SKM-1 (cell line): ENCODE measurements at regions not wholly inside any gene's neighbourhood (a gene's known extent, or its start where the extent isn't known, plus 50 kb on each side); places are given as distances from the start of the nearest gene placed in this dataset.

Experiments
- DNase-seq: peaks from one replicate; lab custom pipeline; 2025; ENCODE audit not compliant: unreplicated experiment; lab: John Stamatoyannopoulos, UW

DNA sequence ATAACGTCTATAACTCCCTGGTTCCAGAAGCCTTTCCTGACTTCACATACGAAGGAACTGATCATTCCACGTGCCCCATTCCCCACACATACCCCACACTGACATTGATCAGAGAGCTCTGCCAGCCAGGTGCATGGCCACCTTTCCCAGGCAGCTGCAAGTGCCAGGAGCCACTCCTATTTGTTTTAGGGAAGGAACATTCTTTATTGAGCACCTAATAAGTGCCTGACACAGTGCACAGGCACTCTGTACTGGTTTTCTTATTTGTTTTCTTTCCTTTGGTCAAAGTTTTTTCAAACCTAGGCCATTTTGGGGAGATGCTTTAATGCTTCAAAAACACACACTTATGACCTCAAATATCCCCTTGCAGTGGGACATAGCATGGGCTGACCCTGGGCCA is 50.0 kb downstream of the PITPNM2 start:
- DNase-seq: no peak

DNA sequence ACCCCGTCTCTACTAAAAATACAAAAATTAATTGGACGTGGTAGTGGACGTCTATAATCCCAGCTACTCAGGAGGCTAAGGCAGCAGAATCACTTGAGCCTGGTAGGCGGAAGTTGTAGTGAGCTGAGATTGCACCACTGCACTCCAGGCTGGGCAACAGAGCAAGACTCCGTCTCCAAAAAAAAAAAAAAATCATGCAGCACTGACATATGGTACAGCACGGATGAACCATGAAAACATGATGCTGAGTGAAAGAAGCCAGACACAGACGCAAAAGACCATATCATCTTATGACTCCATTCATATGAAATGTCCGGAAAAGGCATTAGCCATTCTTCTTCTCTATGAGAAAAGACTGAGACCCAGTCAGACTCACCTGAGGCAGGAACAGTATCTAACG is 50.4 kb downstream of the PITPNM2 start:
- no peak for DNase-seq

DNA sequence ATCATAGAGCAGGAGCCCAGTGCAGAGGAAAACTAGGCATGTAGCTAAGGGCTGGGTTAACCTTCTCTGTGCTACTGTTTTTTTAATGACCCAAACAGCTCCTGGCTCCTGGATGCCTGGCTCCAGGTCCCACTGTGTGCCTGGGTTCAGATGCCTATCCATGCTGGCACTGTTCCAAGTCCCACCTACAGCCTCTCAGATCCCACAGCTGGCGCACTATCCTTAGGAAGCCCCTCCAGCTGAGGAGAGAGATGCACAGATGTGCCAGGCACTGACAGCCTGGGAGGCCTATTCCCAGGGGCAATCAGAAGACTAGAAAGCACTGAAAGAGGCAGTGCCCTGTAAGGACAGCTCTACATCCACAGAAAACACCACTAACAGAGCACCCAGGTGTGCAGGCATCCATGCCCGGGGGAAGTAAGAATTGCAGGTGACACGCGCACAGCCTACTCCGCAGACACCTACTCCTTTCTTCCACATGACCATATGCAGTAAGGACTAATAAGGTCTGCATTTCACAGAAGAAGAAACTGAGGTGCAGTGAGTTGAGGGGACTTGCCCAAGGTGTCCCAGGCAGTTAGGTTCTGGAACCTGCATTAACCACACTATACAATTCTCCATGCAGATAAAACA is 51.2 kb downstream of the PITPNM2 start:
- DNase-seq: no peak

DNA sequence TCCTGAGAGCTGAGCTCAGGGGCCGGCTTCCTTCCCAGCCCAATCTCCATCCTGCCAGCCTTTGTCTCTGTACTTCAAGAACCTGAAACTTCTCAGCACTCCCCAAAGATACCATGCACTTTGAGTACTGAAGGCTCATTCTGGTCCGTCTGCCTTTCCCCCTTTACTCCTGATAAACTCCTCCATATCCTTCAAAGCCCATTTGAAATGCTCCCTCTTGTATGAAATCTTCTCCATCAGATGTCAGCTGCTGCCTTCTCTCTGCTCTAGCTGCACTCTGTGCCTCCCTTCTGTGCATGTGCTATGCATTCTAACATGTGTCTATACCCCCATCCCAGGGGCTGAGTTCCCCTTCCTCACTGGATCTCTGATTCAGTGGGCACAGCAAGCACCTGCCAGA is 52.1 kb downstream of the PITPNM2 start:
- no peak for DNase-seq

DNA sequence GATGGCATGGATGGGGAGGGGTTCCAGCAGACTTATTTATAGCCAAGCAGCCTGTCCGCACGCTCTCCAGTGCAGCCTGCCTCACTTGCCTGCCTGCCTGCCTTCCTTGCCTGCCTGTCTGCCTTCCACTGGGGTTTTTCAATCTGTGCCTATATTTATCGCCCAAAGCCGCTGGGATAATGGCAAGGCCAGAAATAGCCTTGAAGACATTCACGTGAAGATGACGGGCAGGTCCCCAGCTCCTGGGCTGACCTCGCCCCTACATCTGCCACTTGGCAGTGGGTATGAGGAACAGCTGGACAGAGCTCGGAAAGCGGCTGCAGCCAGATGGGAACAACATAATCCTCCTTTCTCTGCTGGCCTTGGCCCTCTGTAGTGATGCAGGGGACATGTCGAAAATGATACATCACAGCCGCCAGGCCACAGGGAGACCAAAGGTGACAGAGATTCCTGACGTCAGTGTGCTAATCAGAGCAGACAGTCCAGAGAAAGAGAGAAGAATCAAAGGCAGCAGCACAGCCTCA is 53.3 kb downstream of the PITPNM2 start:
- no peak for DNase-seq

DNA sequence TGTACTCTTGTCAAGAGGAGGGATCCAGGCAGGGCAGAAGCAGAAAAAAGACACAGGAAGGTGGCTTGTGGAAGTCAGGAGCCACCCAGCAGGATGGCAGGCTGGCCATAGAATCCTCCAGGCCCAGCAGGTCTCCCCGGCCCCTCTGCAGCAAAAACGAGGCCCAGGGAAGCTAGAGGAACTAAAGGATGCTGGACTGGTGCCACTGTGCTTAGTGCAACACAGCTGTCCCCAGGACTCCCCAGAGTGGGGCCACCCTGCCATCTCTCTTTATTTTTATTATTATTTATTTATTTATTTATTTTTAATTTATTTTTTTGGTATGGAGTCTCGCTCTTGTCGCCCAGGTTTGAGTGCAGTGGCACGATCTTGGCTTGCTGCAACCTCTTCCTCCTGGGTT is 54.1 kb downstream of the PITPNM2 start:
- no peak for DNase-seq

DNA sequence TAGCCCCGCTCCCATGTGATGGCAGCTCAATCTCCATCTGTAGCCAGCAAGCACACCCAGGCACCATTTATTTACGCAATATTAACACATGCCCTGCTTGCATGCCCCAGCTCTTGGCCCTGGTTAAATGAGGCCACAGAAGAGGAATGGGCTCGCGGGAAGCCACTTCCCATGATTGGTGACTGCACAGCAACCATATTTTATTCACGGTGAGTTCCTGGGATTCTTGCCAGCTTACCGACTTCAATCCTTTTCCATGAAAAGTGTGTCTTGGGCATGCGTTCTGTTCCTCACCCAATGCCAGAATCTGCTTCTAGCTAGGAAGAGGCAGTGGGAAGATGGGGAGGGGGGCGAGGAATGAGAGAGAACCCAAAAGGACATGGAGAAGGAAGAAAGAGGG is 54.7 kb downstream of the PITPNM2 start:
- no peak for DNase-seq

DNA sequence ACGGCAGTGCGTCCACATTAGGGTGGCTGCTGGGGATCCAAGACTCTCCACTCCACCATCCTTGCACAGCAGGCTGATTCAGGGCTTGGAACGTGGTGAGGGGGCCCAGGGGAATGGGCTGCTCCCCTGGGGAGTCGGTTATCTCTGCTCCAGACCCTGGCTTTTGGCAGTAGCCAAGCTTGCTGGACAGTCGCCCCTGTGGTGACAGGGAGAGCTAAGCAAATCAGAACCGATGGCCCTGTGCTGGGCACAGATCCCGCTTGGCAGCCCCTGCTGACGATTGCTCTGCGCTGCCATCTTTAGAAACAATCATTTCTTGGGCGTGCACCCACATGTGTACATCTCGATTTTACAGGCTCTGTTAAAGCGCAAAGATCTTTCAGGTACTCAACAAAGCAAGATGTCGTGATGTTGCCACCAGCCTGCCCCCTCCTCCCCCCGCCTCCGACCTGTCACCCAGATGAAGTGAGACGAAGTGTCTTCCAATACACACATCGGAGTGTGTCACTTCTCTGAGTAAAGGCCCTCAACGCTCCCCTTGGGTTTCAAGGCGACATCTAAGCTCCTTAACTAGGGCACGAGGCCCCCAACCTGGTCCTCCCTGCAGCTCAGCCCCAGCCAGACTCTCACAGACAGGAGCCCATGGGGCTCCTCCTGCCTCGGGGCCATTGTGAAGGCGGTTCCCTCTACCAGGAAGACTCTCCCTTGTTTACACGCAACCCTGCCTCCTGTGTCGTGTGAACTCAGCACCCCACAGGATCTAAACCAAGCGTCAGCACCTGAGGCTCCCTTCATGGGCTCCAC is 55.6 kb downstream of the PITPNM2 start:
- no peak for DNase-seq

DNA sequence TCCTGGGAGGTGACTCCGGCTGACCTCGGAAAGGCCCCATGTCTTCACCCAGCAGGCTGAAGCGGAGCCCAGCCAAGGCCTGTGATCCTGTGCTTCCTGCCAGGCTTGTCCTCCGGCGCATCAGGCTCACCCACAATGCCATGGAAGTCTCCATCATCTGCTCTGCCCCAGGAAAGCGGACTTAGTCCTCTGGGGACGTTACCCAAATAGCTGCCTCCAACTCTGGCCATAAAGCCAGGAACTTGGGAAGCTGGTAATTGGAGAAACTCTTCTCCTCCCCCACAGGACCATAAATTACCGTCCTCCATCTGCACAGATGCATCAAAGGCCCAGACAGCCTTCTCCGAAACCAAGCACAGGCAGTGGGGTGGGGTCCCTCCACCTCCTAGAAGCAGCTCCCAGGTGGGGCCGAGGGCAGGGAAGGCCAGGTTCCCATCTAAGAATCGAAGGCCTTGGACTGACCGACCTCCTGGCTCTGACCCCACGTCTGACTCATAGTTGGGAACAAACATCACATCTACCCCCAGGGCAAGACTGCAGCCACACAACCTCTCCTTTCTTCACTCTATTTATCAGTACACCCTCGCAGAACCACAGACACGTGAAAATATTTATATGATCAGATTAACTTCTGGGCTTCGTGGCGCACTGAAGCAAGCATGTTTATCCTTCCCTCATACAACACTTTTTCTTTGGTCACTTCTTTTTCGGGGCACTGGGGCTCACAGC is 56.4 kb downstream of the PITPNM2 start:
- DNase-seq: no peak

DNA sequence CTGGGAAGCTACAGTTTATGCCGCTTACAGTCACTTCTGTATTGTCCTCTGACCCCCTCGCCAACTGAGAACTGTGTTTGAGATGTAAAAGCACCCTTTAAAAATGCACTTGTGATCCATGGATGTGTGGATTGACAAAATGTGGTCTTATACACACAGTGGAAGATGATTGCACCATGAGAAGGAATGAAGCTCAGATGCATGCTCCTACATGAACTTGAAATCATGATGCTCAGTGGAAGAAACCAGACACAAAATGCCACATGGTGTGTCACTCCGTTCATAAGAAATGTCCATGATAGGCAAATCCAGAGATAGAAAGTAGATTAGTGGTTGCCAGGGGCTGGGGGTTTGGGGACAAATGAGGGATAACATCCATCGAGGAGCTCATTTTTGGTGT is 58.0 kb downstream of the PITPNM2 start:
- DNase-seq: no peak

DNA sequence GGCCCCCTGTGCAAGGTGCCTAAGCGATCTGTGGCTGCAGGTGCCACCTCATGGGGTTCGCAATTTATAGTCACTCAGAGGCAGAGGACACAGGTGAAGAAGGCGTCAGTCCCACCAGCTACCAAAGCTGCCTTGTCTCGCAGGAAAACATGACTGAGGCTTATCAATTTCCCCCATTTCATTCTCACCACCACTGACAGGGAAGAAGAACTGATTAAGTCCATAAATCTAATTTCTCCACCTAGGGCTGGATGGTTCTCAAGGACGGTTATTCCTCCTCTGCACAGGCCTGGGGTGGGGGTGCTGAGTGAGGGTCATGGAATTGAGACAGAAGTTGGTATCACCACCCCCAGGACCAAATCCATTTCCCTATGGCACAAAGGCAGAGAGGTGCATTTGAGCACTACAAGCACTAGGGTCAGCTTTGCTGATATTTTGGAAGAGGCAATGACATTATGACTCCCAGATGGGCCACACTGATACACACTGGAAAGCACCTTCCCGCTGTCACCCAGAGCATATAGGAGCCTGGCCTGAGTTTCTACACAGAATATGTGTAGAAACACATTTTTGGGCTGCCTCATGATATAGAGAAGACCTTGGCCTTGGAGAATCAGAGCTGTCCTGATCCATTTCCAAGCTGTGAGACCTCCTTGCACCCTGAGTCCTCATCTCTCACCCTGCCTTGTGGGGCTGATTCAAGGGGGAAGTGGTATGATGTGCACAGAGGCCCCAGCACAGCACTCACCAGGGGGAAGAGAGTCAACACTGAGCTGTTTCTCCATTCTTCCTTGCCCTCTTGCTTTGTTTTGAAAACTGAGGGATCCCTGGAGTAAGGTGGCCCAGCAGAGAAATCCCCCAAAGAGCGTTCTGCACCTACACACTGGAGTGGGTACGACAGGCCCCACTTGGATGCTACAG is 59.4 kb downstream of the PITPNM2 start:
- no peak for DNase-seq

DNA sequence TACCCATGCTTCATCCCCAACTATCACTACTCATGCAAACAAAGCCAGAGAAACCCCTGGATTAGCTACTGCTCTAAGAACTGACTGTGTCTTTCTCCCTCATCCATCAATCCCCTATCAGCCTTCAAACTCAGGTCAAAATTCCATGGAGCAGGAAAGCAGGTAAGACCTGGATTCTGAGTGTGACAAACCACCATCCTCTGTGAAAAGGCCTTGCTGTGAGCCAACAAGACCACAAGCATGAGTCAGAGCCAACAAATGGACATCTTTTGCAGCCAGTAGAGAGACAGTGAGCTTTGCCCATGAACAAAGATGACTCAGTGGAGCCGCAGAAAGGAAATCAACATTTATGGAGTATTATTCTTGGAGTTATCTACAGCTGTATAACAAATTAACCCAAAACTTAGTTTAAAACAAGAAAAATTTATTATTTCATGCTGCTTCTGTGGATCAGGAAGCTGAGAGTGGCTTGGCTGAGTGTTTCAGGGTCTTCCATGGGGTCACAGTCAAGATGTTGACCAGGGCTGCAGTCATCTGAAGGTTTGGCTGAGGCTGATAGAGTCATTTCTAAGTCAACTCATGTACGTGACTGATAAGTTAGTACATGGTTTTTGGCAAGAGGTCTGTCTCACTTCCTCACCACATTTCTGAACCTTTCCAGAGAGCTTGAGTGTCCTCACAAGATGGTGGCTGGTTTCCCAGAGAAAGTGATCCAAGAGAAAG is 61.1 kb downstream of the PITPNM2 start:
- DNase-seq: no peak

DNA sequence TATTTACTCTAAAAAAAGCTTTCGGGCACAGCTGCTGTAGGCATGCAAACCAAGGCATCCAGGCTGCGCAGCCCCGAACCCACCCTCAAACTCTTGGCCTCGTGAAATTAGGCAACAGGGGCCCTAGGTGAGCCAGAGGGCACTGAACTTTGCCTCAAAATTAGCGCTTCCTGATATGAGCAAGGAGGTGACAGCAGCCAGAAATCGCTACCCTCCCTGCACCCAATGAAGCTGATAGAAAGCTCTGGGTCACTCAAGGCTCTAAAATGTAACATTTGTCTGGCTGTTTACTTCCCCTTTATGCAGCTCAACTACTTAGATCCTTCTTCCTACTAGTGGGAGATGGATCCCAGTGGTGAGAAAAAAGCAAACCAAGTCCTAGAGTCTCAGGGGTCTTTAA is 61.8 kb downstream of the PITPNM2 start:
- DNase-seq: peak; percentile 50

DNA sequence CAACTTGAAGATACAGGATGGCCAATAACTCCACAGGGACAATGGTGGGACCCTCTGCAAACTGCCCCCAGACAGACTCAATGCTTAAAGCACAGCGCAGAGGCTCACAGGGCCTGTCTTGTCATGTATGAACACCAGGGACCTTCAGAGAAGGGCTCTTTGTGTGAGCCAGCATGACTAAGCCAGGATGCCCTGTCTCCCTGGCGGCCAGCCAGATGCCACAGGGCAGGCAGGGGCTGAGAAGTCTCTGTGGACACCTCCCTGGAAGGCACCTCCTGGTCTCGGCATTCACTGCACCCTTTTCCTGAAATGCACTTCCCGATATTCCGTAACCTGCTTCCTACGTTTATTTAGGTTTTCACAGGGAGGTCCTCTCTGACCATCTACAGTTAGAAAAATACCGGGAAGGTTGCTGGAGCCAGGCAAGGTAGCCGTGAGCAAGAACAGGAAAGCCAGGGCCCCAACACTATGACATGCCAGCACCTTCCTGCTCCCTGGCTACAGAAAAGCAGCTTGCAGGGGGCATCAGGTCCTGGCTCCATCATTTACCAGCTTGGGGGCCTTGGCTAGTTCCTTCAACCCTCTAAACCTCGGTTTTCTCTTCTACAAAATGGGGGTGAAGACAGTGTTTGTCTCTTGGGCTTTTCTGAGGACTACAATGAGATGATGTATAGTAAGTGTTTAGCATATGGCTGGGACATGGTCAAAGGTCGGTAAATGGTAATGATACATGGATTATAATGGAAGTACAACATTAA is 65.0 kb downstream of the PITPNM2 start:
- DNase-seq: no peak

DNA sequence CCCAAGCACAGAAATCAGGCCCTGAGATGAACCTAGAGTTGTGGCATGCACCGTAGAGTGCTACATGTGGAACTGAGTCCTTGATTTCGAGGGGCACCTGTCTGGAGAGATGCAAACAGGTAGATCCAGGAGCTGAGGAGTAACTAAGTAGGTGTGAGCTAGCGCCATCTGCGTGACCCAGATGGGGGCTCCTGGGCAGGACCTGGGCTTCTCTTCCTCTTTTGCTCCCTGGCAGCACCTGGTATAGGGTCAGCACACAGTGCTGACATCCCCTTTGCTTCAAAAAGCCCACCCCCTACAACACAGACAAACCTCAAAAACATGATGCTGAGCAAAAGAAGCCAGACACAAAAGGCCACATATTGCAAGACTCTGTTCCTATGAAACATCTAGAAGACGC is 65.8 kb downstream of the PITPNM2 start:
- DNase-seq: no peak

DNA sequence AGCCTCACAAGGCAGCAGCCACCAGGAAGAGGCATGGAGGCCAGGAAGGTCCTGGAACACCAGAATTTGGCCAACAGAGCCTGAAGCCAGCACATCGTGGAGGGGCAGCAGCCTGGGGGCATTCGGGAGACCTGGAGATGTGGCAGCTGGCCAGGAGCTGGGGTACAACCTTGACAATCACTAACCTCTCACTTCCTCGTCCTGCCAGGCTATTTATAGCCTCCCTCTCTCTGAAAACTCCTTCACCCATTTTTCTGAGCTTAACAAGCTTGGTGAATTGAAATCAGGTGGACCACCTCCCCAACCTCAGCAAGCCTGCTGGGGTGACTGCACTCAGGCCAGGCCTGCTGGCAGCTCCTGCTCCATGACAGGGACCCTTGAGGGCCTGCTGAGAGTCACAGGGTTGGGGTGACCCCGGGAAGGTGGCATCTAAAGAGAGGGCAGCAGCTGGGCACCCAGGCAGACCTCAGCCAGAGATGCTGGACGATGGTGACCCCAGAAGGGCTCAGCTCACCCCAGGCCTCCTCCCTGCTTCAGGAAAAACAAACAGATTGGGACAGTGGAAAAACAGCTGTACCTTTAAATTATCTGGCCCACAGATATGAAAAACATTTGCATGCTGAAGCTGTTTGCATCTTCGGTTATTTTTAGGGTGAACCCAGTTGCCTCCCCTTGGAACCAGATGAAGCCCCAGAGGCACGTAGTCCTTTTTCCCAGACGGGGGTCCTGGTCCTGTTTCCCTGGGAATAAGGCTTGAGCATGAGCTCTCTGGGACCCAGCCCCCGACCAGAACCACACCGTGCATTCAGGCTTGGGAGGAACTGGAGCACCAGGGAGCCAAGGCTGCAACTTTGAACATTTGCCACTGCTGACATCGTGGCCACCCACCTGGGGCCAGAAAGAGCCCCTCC is 67.0 kb downstream of the PITPNM2 start:
- no peak for DNase-seq

DNA sequence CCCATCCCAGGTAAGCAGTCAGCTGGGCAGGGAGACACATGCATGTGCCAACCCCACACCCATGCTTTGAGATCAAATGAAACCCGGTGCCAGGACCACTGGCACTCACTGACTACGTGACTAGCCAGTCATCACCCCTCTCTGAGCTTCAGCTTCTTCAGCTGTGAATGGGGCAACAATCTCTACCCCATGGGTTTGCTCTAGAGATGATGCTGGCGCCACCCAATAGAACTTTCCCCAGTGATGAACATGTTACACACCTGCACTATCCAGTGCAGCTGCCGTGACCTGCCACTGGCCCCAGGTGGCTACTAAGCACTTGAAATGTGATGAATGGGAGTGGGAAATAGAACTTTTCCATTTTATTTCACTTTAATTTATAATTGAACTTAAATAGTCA is 70.3 kb downstream of the PITPNM2 start:
- DNase-seq: no peak

DNA sequence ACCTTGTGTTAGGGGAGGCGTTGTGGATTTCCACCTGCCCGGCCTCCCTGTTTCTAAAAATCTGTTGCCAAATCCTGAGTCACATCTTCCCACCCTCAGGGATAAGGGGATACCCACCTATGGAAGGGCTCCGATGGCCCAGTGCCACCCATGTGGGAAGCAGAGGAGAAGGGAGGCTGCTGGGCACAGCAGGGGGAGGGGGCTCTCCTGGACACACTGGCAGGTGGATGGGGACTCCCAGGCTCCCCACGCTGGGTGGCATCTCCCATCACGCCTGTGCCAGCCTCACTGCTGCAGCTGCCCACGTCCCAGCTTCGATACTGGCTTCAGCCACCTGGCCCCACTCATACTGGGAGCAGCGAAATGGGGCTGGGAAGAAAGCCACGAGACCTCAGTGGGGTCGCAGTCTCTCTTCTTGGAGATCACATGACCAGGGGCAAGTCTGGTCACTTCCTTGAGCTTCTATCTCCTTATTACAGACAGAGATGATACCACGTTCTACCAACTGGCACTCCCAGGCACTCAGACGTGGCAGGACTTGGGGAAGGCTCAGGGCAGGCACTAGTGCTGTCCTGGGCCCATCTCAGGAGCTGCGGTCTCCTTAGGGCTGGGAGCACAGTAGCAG is 72.2 kb downstream of the PITPNM2 start:
- no peak for DNase-seq
